HepG2 (cell line): ENCODE measurements at regions not wholly inside any gene's neighbourhood (a gene's known extent, or its start where the extent isn't known, plus 50 kb on each side); places are given as distances from the start of the nearest gene placed in this dataset.

ENCODE experiments used
- CTCF ChIP-seq: sonication (generic); formaldehyde crosslinking; IDR thresholded peaks from 2 replicates; pipeline ENCODE4 v1.5.0; 2020; ENCODE audit warnings: mild to moderate bottlenecking, missing genetic modification reagents, moderate library complexity
- HNF1B ChIP-seq: sonication (generic); formaldehyde crosslinking; IDR thresholded peaks from 2 replicates; pipeline ENCODE4 v1.5.1; 2020; ENCODE audit warnings: mild to moderate bottlenecking, moderate library complexity, missing genetic modification reagents
- KLF11 ChIP-seq: IDR thresholded peaks from 2 replicates; pipeline ENCODE4 v1.6.1; 2016; ENCODE audit warnings: missing compliant biosample characterization
- KLF6 ChIP-seq: IDR thresholded peaks from 2 replicates; pipeline ENCODE4 v1.8.0; 2016; ENCODE audit warnings: missing biosample characterization, missing genetic modification reagents
- MAZ ChIP-seq, 2 experiments: sonication (generic) in 1 of 2; formaldehyde crosslinking in 1 of 2; IDR thresholded peaks; 2 replicates each; pipeline versions ENCODE4 v1.5.0 to v1.6.1; 2012 to 2020; ENCODE audit warnings: low read depth in 2 of 2, mild to moderate bottlenecking in 2 of 2, borderline replicate concordance in 1 of 2, improper control_type of control experiment in 1 of 2, low read length in 1 of 2, missing genetic modification reagents in 1 of 2, moderate library complexity in 1 of 2
- SP140L ChIP-seq: sonication (generic); formaldehyde crosslinking; IDR thresholded peaks from 2 replicates; pipeline ENCODE4 v1.4.0; 2020; ENCODE audit warnings: missing genetic modification reagents, borderline replicate concordance
- TBP ChIP-seq: sonication (generic); formaldehyde crosslinking; IDR thresholded peaks from 2 replicates; pipeline ENCODE4 v1.5.0; 2020; ENCODE audit warnings: missing genetic modification reagents
- ZNF234 ChIP-seq: sonication (generic); formaldehyde crosslinking; conservative IDR thresholded peaks from 2 replicates; pipeline ENCODE4 v1.5.1; 2020; ENCODE audit warnings: mild to moderate bottlenecking, missing genetic modification reagents
- ZNF431 ChIP-seq: sonication (generic); formaldehyde crosslinking; IDR thresholded peaks from 2 replicates; pipeline ENCODE4 v1.9.0; 2022; ENCODE audit warnings: missing genetic modification reagents, low read depth, mild to moderate bottlenecking, borderline replicate concordance
- ZNF878 ChIP-seq: sonication (generic); formaldehyde crosslinking; IDR thresholded peaks from 2 replicates; pipeline ENCODE4 v1.8.1; 2023; ENCODE audit warnings: mild to moderate bottlenecking, missing genetic modification reagents, moderate library complexity
- ZSCAN30 ChIP-seq: sonication (generic); formaldehyde crosslinking; IDR thresholded peaks from 2 replicates; pipeline ENCODE4 v1.5.0; 2020; ENCODE audit warnings: mild to moderate bottlenecking, missing genetic modification reagents

GRCh38 chr15:61421470-61421869 lies 192.4 kb upstream of the RORA start:
- TF ChIP-seq ZNF234 (CRISPR knock-in tag) (no peak), ZNF431 (no peak), CTCF (no peak), TBP (CRISPR knock-in tag) (no peak), ZSCAN30 (CRISPR knock-in tag) (no peak), ZNF878 (CRISPR knock-in tag) (no peak), KLF11 (no peak), KLF6 (CRISPR knock-in tag) (no peak), MAZ (IDR thresholded peaks at IDR 0.05; ENCODE audit: borderline replicate concordance, low read depth, low read length) (no peak), MAZ (CRISPR knock-in tag; IDR thresholded peaks at IDR 0.05; ENCODE audit: low read depth) (no peak), HNF1B (CRISPR knock-in tag) (no peak), SP140L (no peak)
